ENCODE measurements at regions not wholly inside any gene's neighbourhood (a gene's known extent, or its start where the extent isn't known, plus 50 kb on each side); places are given as distances from the start of the nearest gene placed in this dataset.

DNA sequence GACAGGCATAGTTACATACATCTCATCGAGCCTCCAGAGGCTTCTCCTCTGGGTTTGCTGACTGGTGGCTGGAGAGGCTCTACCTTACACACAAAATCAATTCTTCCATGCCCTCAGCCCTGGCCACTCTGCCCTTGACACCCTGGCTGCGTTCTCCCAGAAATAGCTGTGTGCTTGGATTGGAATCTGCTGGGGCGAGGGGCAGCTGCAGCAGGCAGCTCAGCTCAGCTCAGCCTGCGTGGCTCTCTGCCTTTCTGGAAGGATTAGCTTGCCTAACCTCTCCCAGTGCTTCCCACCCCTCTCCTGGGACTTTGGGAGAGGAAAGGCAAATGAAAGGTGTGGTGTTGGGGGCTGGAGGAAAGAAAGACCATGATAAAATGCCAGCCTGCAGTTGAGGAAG lies 216.1 kb downstream of the ENGASE start:
- Histone ChIP-seq H2AFZ (ENCODE audit: low read depth, low read length) (no peak overlapping the region), H3K27ac (ENCODE audit: insufficient read depth, low read depth, low read length) (no peak overlapping the region), H3K27me3 (ENCODE audit: control insufficient read depth in 2 of 2, insufficient read depth in 2 of 2, low read length in 2 of 2) (peaks cover 0 to 2% of the 10 kb centered on the region in 2 experiments), H3K36me3 (ENCODE audit: control insufficient read depth in 2 of 2, extremely low read depth in 1 of 2, insufficient read depth in 2 of 2, low read length in 2 of 2) (no peaks in the 10 kb centered on the region), H3K9ac (replicated peaks; ENCODE audit: extremely low read depth, insufficient read depth, low read length) (no peak overlapping the region), H3K79me2 (ENCODE audit: control insufficient read depth, insufficient read depth, low read length) (no peaks in the 10 kb centered on the region), H3K4me3 (replicated peaks in 1 of 3; ENCODE audit: insufficient read depth in 1 of 3, low read depth in 1 of 3, low read length in 3 of 3) (no peak overlapping the region), H4K20me1 (replicated peaks; ENCODE audit: control insufficient read depth, extremely low read depth, insufficient read depth, low read length) (no peaks in the 10 kb centered on the region), H3K9me1 (replicated peaks; ENCODE audit: control insufficient read depth, extremely low read depth, insufficient read depth, low read length) (no peaks in the 10 kb centered on the region), H3K4me1 (ENCODE audit: control insufficient read depth, extremely low read depth, insufficient read depth, low read length) (no peaks in the 10 kb centered on the region), H3K4me2 (ENCODE audit: insufficient read depth, low read length) (no peak overlapping the region), H3K9me3 (replicated peaks; ENCODE audit: control insufficient read depth, insufficient read depth, low read length) (no peaks in the 10 kb centered on the region)
- TF ChIP-seq, protein P1, sequence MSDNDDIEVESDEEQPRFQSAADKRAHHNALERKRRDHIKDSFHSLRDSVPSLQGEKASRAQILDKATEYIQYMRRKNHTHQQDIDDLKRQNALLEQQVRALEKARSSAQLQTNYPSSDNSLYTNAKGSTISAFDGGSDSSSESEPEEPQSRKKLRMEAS (IDR thresholded peaks at IDR 0.05; ENCODE audit: insufficient read depth, insufficient read length), result no peak
- no peak for TF ChIP-seq POLR2AphosphoS5 (IDR thresholded peaks at IDR 0.05; ENCODE audit: insufficient read depth, low read depth, low read length)
- TF ChIP-seq POLR2A (IDR thresholded peaks at IDR 0.05; ENCODE audit: low read depth, low read length), result no peak
- TF ChIP-seq EZH2 (IDR thresholded peaks at IDR 0.05; ENCODE audit: borderline replicate concordance, low read depth, low read length, severe bottlenecking), result no peak
- TF ChIP-seq MYC (IDR thresholded peaks at IDR 0.05; ENCODE audit: low read depth, low read length), result no peak
- no peak for TF ChIP-seq JUN (IDR thresholded peaks at IDR 0.05; ENCODE audit: borderline replicate concordance, insufficient read depth, insufficient read length, low read depth)
- TF ChIP-seq, protein P2, sequence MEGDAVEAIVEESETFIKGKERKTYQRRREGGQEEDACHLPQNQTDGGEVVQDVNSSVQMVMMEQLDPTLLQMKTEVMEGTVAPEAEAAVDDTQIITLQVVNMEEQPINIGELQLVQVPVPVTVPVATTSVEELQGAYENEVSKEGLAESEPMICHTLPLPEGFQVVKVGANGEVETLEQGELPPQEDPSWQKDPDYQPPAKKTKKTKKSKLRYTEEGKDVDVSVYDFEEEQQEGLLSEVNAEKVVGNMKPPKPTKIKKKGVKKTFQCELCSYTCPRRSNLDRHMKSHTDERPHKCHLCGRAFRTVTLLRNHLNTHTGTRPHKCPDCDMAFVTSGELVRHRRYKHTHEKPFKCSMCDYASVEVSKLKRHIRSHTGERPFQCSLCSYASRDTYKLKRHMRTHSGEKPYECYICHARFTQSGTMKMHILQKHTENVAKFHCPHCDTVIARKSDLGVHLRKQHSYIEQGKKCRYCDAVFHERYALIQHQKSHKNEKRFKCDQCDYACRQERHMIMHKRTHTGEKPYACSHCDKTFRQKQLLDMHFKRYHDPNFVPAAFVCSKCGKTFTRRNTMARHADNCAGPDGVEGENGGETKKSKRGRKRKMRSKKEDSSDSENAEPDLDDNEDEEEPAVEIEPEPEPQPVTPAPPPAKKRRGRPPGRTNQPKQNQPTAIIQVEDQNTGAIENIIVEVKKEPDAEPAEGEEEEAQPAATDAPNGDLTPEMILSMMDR (IDR thresholded peaks at IDR 0.05; ENCODE audit: extremely low read depth in 1 of 2, insufficient read depth in 1 of 2, low read depth in 1 of 2, low read length in 2 of 2), result no peak
- TF ChIP-seq FOS (IDR thresholded peaks at IDR 0.05; ENCODE audit: borderline replicate concordance, insufficient read depth, low read length), result no peak
- no peak for TF ChIP-seq GATA2 (IDR thresholded peaks at IDR 0.05; ENCODE audit: insufficient read depth, insufficient read length, low read depth, low read length)
- ChIA-PET POLR2A (no interaction called here), CTCF (interaction anchor here (0.6 to 1.9 kb wide), 3 partner anchors 10 to 101 kb away, joined by 3 to 4 read pairs (median 4); no protein-coding TSS in a partner anchor)
- no peak for FAIRE-seq
- dilution Hi-C loops (cut with MboI; ENCODE audit: extremely low pct_ligation_motif_present, low sequenced_read_pairs) (no loop called here), intact Hi-C loops (cut with micrococcal nuclease) (loop anchor here (5.0 kb wide), 1 partner anchor 42 kb away; no protein-coding TSS in a partner anchor)
- no TSS peak for BruUV-seq (replicated peaks)
- DNase-seq (ENCODE audit: low read depth, low spot score), result no peak
